HG03342 (cell line): ENCODE measurements at regions not wholly inside any gene's neighbourhood (a gene's known extent, or its start where the extent isn't known, plus 50 kb on each side); places are given as distances from the start of the nearest gene placed in this dataset.
"Not testable (repeated sequence)": the region's sequence is repeated elsewhere in the genome, so short reads cannot be mapped to it uniquely, and the experiment has no call there.

ENCODE experiments used
- ATAC-seq: cut with Tn5 transposase; IDR thresholded peaks from one replicate; pipeline ENCODE4 v1.9.1; 2021; ENCODE audit warnings: mild to moderate bottlenecking, moderate library complexity; ENCODE audit not compliant: unreplicated experiment

GRCh38 chr22:25448435-25449051 is 115.9 kb upstream of the GRK3 start:
- peak; percentile 23 for ATAC-seq

DNA sequence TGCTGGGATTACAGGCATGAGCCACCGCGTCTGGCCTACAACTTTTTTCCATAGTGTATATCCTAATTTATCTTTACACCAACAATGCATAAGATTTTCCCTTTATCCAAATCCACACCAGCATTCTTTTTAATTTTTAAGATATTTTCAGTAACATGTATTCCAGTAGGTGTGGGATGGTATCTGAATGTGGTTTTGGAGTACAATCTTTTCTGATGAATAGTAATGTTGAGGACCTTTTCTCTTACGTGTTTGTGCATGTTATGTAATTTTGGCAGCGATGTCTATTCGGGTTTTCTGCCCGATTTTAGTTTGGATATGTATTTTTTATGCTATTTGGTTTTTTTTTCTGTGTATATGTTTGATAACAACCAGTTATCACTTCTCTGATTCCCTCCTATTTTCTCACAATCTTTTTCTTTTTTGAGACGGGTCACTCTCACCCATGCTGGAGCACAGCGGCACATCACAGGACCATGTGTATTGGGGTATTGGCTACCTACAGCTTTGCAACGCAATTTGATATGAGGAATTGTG is 114.6 kb upstream of the GRK3 start:
- ATAC-seq, result no peak

- no peak for ATAC-seq
Measured at GRCh38 chr22:25451480-25452114, 112.9 kb upstream of the GRK3 start.

DNA sequence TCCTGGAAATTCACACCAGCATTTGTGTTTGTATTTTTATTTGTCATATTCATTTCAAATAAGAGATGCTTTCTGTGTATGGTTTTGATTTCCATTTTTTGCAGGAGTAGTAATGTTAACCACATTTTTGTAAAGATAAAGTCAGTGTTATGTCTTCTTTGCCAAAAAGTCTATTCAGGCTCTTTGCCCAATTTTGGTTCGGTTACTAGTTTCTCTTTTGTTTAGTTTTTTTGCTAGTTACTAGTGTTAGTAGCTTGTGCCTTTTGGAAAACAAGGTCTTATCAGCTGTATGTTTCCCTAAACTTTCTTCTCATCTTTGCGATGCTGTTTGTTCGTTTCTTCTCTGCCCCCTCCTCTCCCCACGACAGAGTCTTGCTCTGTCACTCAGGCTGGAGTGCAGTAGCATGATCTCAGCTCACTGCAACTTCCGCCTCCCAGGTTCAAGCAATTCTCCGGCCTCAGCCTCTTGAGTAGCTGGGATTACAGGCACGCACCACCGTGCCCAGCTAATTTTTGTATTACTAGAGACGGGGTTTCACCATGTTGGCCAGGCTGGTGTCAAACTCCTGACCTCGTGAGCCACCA is 112.3 kb upstream of the GRK3 start:
- no peak for ATAC-seq

GRCh38 chr22:25453058-25453457 is 111.4 kb upstream of the GRK3 start:
- no peak for ATAC-seq

DNA sequence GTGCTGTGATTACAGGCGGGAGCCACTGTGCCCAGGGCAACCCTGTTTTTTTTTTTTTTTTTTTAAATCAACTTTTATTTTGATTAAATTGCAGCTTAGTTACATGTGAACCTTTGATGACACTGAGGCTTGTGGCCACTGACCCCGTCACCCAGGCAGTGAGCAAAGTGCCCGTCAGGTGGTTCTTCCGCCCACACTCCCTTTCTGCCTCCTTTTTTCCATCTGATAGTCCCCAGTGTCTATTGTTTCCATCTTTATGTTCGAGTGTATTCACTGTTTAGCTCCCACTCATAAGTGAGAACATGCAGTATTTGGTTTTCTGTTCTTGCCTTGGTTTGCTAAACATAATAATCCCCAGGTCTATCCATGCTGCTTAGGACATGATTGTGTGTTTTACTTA is 110.9 kb upstream of the GRK3 start:
- ATAC-seq, result no peak

- ATAC-seq, result not testable (repeated sequence)
Measured at GRCh38 chr22:25456300-25457043, 108.0 kb upstream of the GRK3 start.

DNA sequence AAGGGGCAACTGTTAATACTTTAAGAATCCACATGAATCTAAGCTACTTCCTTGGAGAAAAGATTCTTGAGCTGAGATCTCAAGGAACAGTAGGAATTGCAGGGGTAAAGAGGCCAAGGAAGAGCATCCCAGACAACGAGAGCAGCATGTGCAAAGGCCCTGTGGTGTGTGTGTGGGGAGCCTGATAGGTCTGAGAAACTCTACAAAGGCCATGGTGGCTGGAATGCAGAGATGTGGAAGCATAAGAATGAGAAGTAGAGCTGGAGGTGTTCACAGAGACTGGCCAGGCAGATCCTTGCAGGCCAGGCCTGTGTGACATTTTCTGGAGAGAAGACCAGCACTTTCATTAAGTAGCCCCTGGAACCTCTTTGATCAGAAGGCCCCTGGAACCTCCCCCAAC is 105.8 kb upstream of the GRK3 start:
- not testable (repeated sequence) for ATAC-seq

GRCh38 chr22:25460682-25461081 is 103.8 kb upstream of the GRK3 start:
- ATAC-seq, result not testable (repeated sequence)

- no peak for ATAC-seq
Measured at GRCh38 chr22:25461301-25461700, 103.2 kb upstream of the GRK3 start.

GRCh38 chr22:25462474-25463346 is 101.8 kb upstream of the GRK3 start:
- ATAC-seq, result peak; percentile 79

DNA sequence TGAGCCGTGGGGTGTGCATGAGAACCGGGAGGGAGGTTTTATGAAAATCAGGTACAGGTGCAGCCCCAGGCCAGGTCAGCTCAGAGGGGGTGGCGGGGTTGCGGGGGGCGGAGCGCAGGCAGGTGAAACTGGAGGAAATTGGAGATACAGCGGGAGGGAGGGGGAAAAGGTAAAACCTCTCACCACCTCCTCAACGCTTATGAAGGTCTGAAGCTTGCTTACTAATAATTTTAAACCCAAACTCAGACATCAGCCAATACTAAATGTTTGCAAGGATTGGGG is 101.2 kb upstream of the GRK3 start:
- ATAC-seq, result not testable (repeated sequence)

- not testable (repeated sequence) for ATAC-seq
Measured at GRCh38 chr22:25464326-25464725, 100.1 kb upstream of the GRK3 start.

- ATAC-seq, result no peak
Measured at GRCh38 chr22:25465949-25466348, 98.5 kb upstream of the GRK3 start.

DNA sequence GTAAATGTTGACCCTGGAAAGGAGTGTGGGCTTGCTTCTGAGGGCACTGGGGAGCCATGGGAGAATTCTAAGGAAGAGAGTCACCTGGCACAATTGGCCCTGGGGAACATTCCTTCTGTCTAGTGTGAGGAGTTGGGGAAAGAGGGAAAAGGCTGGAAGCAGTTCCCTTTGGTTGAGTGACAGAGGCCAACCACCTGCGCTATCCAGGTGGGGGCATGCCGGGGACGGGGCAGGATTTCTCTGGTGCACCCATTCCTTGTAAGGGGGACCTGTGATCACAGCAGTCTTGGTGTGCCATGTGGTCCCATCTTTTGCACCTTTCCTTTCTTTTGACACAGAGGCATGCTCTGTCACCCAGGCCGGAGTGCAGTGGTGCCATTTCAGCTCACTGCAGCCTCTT is 92.1 kb upstream of the GRK3 start:
- no peak for ATAC-seq

GRCh38 chr22:25475257-25476022 is 89.0 kb upstream of the GRK3 start:
- ATAC-seq, result no peak

DNA sequence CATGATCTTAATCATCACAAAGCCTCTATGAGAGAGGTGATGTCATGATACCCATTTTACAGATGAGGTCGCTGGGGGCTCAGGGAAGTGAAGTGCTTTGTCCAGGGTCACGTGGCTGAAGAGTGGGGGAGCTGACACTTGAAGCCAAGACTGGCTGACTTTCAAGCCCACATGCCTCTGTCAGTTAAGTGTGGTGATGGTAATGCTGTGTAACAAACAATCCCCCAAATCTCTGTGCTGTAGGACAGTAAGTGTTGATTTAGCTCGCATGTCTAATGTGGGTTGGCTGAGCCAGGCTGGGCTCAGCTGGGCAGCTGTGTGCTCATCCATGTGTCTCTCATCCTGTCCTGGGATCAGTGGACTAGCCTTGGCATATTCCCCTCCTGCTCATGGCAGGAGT is 87.1 kb upstream of the GRK3 start:
- ATAC-seq, result no peak

GRCh38 chr22:25478111-25478510 is 86.4 kb upstream of the GRK3 start:
- no peak for ATAC-seq

- no peak for ATAC-seq
Measured at GRCh38 chr22:25478528-25478927, 85.9 kb upstream of the GRK3 start.

DNA sequence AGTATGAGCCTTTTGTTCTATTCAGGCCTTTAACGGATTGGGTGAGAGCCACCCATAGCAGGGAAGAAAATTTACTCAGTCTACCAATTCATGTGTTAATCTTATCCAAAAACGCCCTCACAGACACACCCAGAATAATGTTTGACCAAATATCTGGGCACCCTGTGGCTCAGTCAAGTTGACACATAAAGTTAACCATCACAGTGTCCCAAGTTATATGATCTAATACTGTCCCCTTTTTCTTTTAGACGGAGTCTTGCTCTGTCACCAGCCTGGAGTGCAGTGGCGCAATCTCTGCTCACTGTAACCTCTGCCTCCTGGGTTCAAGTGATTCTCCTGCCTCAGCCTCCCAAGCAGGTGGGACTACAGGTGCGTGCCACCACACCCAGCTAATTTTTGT is 83.6 kb upstream of the GRK3 start:
- not testable (repeated sequence) for ATAC-seq
